C4-2B (cell line): ENCODE measurements at regions not wholly inside any gene's neighbourhood (a gene's known extent, or its start where the extent isn't known, plus 50 kb on each side); places are given as distances from the start of the nearest gene placed in this dataset.

ENCODE experiments used
- ZFX ChIP-seq: fragments of 450-650 bp; IDR thresholded peaks from 2 replicates; pipeline ENCODE4 v1.6.1; 2017
- TF ChIP-seq, protein P1 (sequence below): fragments of 450-650 bp; conservative IDR thresholded peaks from 2 replicates; pipeline ENCODE4 v1.5.1; 2017; ENCODE audit warnings: mild to moderate bottlenecking

GRCh38 chr3:145422556-145422955, 738.4 kb downstream of the PLOD2 start:
- TF ChIP-seq, protein P1, sequence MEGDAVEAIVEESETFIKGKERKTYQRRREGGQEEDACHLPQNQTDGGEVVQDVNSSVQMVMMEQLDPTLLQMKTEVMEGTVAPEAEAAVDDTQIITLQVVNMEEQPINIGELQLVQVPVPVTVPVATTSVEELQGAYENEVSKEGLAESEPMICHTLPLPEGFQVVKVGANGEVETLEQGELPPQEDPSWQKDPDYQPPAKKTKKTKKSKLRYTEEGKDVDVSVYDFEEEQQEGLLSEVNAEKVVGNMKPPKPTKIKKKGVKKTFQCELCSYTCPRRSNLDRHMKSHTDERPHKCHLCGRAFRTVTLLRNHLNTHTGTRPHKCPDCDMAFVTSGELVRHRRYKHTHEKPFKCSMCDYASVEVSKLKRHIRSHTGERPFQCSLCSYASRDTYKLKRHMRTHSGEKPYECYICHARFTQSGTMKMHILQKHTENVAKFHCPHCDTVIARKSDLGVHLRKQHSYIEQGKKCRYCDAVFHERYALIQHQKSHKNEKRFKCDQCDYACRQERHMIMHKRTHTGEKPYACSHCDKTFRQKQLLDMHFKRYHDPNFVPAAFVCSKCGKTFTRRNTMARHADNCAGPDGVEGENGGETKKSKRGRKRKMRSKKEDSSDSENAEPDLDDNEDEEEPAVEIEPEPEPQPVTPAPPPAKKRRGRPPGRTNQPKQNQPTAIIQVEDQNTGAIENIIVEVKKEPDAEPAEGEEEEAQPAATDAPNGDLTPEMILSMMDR: no peak
- no peak for TF ChIP-seq ZFX
